PC-9 (cell line): ENCODE measurements at regions not wholly inside any gene's neighbourhood (a gene's known extent, or its start where the extent isn't known, plus 50 kb on each side); places are given as distances from the start of the nearest gene placed in this dataset.

Source experiments
- BruUV-seq: library from RNA; stranded (reverse); fragments of 400-500 nt; replicated peaks from 2 replicates; lab custom pipeline; 2021; lab: Mats Ljungman, UMichigan
- CTCF ChIA-PET: fragments of 300-600 bp; sonication (Branson Sonifier 250); formaldehyde crosslinking; loops from one replicate; lab custom pipeline; 2022; ENCODE audit warnings: antibody characterized with exemption; lab: Charles Lee
- POLR2A ChIA-PET: fragments of 300-600 bp; sonication (Branson Sonifier 250); formaldehyde crosslinking; loops from one replicate; lab custom pipeline; 2022; ENCODE audit warnings: antibody characterized with exemption; ENCODE audit not compliant: unreplicated experiment; lab: Charles Lee
- DNase-seq, 2 experiments: peaks; one replicate each; pipeline versions ENCODE4 v3.0.0 to v3.0.0-alpha.2; 2015 to 2022; ENCODE audit warnings: mixed read lengths in 1 of 2
- H2AFZ ChIP-seq: fragments of 200-600 bp; sonication (generic); 2 replicates; pipeline ENCODE4 v1.8.1; 2017; ENCODE audit warnings: antibody characterized with exemption
- H3F3A ChIP-seq: fragments of 200-600 bp; sonication (generic); 2 replicates; pipeline ENCODE4 v1.8.1; 2017; ENCODE audit warnings: antibody characterized with exemption, mild to moderate bottlenecking, low read depth; ENCODE audit not compliant: insufficient read depth
- H3K27ac ChIP-seq: fragments of 200-600 bp; sonication (generic); 2 replicates; pipeline ENCODE4 v1.6.1; 2016; ENCODE audit warnings: mixed run types
- H3K27me3 ChIP-seq: fragments of 200-600 bp; sonication (generic); 2 replicates; pipeline ENCODE4 v1.6.1; 2016; ENCODE audit warnings: low read depth, mixed run types; ENCODE audit not compliant: insufficient read depth
- H3K36me3 ChIP-seq: fragments of 200-600 bp; sonication (generic); 2 replicates; pipeline ENCODE4 v1.6.1; 2016; ENCODE audit warnings: low read depth, mixed run types
- H3K4me1 ChIP-seq: fragments of 200-600 bp; sonication (generic); replicated peaks from 2 replicates; pipeline ENCODE4 v1.6.1; 2016; ENCODE audit warnings: mixed run types; ENCODE audit not compliant: insufficient read depth
- H3K4me2 ChIP-seq: fragments of 200-600 bp; sonication (generic); 2 replicates; pipeline ENCODE4 v1.6.1; 2017; ENCODE audit warnings: mixed run types
- H3K4me3 ChIP-seq: fragments of 200-600 bp; sonication (generic); 2 replicates; pipeline ENCODE4 v1.6.1; 2016; ENCODE audit warnings: mixed run types
- H3K79me2 ChIP-seq: fragments of 200-600 bp; sonication (generic); 2 replicates; pipeline ENCODE4 v1.6.1; 2017; ENCODE audit warnings: low read depth, mixed run types
- H3K9me2 ChIP-seq: fragments of 200-600 bp; sonication (generic); 2 replicates; pipeline ENCODE4 v1.8.1; 2017; ENCODE audit warnings: mild to moderate bottlenecking; ENCODE audit not compliant: insufficient read depth
- H3K9me3 ChIP-seq: fragments of 200-600 bp; sonication (generic); 2 replicates; pipeline ENCODE4 v1.8.1; 2016; ENCODE audit warnings: low read depth; ENCODE audit not compliant: insufficient read depth
- H4K20me1 ChIP-seq: fragments of 200-600 bp; sonication (generic); 2 replicates; pipeline ENCODE4 v1.8.1; 2017; ENCODE audit not compliant: insufficient read depth
- EZH2 ChIP-seq: fragments of 200-600 bp; sonication (generic); IDR thresholded peaks from 2 replicates; pipeline ENCODE4 v1.8.0; 2017; ENCODE audit warnings: antibody characterized with exemption, low read depth
- intact Hi-C: fragments of 100-400 bp; cut with micrococcal nuclease; formaldehyde crosslinking; loops from one replicate; pipeline ENCODE4 v1.10.0; 2022; ENCODE audit not compliant: unreplicated experiment
- TF ChIP-seq, protein P1 (sequence below): fragments of 200-600 bp; sonication (generic); conservative IDR thresholded peaks from 2 replicates; pipeline ENCODE4 v1.6.1; 2017; ENCODE audit warnings: mixed run types, antibody characterized with exemption, mild to moderate bottlenecking, moderate library complexity

DNA sequence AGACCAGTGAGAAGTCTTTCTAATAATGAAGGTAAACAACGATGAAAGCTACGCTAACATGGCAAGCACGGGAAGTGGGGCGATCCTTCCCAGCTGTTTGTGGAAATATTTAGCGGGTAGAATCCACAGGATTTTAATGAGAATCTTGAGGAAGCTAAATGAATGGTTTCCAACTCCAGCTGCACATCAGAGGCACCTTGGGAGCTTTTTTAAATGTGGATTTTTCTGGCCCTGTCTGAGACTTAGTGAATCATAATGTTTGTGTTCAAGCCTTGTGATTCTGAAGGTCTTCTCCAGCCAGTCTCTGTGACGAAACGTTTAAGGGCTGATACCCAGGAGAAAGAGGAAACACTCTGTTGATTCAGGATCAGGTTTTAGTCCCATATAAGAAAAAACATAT lies 169.8 kb downstream of the CAPZA3 start:
- POLR2A ChIA-PET, result no interaction called here
- intact Hi-C loops, result no loop called here
- Histone ChIP-seq H2AFZ (no peak overlapping the region), H3K4me2 (no peak overlapping the region), H3K27me3 (no peaks in the 10 kb centered on the region), H3K4me3 (no peak overlapping the region), H3K36me3 (no peaks in the 10 kb centered on the region), H3K9me2 (no peaks in the 10 kb centered on the region), H3K79me2 (no peaks in the 10 kb centered on the region), H3K4me1 (no peaks in the 10 kb centered on the region), H3K27ac (no peak overlapping the region), H3F3A (no peaks in the 10 kb centered on the region), H3K9me3 (0 out of 2 replicates have a peak, but pooled peaks cover 3% of the 10 kb centered on the region), H4K20me1 (no peaks in the 10 kb centered on the region)
- TF ChIP-seq, protein P1, sequence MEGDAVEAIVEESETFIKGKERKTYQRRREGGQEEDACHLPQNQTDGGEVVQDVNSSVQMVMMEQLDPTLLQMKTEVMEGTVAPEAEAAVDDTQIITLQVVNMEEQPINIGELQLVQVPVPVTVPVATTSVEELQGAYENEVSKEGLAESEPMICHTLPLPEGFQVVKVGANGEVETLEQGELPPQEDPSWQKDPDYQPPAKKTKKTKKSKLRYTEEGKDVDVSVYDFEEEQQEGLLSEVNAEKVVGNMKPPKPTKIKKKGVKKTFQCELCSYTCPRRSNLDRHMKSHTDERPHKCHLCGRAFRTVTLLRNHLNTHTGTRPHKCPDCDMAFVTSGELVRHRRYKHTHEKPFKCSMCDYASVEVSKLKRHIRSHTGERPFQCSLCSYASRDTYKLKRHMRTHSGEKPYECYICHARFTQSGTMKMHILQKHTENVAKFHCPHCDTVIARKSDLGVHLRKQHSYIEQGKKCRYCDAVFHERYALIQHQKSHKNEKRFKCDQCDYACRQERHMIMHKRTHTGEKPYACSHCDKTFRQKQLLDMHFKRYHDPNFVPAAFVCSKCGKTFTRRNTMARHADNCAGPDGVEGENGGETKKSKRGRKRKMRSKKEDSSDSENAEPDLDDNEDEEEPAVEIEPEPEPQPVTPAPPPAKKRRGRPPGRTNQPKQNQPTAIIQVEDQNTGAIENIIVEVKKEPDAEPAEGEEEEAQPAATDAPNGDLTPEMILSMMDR, result no peak
- no peak for TF ChIP-seq EZH2
- no peak for DNase-seq
- CTCF ChIA-PET, result no interaction called here
- BruUV-seq, result no TSS peak

GRCh38 chr12:18908191-18908590 lies 170.3 kb downstream of the CAPZA3 start:
- Histone ChIP-seq H3K9me2 (no peaks in the 10 kb centered on the region), H3F3A (no peaks in the 10 kb centered on the region), H3K27ac (no peak overlapping the region), H3K9me3 (0 out of 2 replicates have a peak, but pooled peaks cover 3% of the 10 kb centered on the region), H3K4me1 (no peaks in the 10 kb centered on the region), H3K4me3 (no peak overlapping the region), H4K20me1 (no peaks in the 10 kb centered on the region), H3K27me3 (no peaks in the 10 kb centered on the region), H3K36me3 (no peaks in the 10 kb centered on the region), H3K4me2 (no peak overlapping the region), H3K79me2 (no peaks in the 10 kb centered on the region), H2AFZ (no peak overlapping the region)
- BruUV-seq, result no TSS peak
- POLR2A ChIA-PET, result no interaction called here
- TF ChIP-seq EZH2, result no peak
- TF ChIP-seq, protein P1, result no peak
- CTCF ChIA-PET, result no interaction called here
- intact Hi-C loops, result no loop called here
- DNase-seq, result no peak

- Histone ChIP-seq H3F3A (no peaks in the 10 kb centered on the region), H3K36me3 (no peaks in the 10 kb centered on the region), H3K27me3 (no peaks in the 10 kb centered on the region), H3K9me3 (no peaks in the 10 kb centered on the region), H3K4me1 (no peaks in the 10 kb centered on the region), H3K9me2 (no peaks in the 10 kb centered on the region), H4K20me1 (no peaks in the 10 kb centered on the region), H3K27ac (no peak overlapping the region), H3K4me3 (no peak overlapping the region), H2AFZ (no peak overlapping the region), H3K4me2 (no peak overlapping the region), H3K79me2 (no peaks in the 10 kb centered on the region)
- CTCF ChIA-PET, result no interaction called here
- intact Hi-C loops, result no loop called here
- no TSS peak for BruUV-seq
- no peak for DNase-seq
- POLR2A ChIA-PET, result no interaction called here
- TF ChIP-seq, protein P1, result no peak
- no peak for TF ChIP-seq EZH2
These were observed 182.1 kb downstream of the CAPZA3 start for GRCh38 chr12:18919871-18920511.
